ENCODE measurements at regions not wholly inside any gene's neighbourhood (a gene's known extent, or its start where the extent isn't known, plus 50 kb on each side); places are given as distances from the start of the nearest gene placed in this dataset. TPM values are rescaled to one million over a fixed set of nuclear protein-coding genes. Genes with fewer than 3 reads are reported as not detected.

DNA sequence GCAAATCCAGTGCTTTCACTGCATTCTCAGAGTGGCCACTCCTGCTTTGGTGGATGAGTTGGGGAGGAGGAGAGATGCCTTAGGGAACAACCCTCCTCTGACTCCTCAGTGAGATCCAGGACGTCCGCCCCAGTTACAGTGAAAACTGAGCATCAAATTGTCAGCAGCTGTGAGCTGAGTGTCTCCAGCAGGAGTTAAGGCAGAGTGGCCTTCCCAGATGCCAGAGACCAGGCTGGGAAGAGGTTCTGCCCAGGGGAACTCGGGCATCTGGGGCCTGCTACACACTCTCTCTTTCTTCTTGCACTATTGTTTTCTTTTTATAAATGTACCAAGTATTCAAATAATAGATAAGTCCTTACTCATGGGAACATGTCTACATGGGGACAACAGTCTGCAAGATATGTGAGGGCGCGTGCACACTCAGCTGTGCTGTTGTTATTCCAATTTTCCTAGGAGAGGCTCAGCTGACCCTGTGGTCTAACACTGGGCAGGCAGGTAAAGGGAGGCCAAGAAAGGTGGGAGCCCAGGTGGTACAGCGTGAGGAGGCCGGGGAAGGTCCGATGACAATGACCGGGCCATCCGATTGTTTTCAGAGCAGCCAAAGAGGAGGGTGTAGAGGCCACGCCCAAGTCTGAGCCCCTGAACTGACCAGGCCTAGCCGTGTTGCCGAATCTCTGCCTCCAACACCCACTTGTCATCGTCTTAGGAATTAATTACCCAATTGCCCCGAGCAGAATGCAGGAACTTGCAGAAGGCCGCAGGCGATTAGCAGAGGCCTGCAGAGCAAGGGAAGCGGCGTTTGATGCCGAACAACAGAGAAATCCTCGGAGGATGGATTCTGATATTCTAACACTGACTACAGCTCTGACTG lies 166.9 kb downstream of the ANAPC1 start:
- intact Hi-C loops (cut with micrococcal nuclease): no loop called here
- ChIA-PET CTCF (no interaction called here), POLR2A (no interaction called here)
- DNase-seq (no peak), ATAC-seq (ENCODE audit: low read depth) (no peak)
- no peak overlapping the region for H3K4me3 ChIP-seq (ENCODE audit: control extremely low read depth in 1 of 5, extremely low read depth in 1 of 5, insufficient read depth in 1 of 5, low read depth in 2 of 5, low read length in 4 of 5)
- WGBS (ENCODE audit: insufficient coverage): 95% methylated on average over 17 of the region's 21 CpGs
- Mint-ChIP-seq H3K27me3 (no peaks in the 10 kb centered on the region), H3K9me3 (ENCODE audit: insufficient read depth) (no peaks in the 10 kb centered on the region), H3K27ac (no peak overlapping the region), H3K4me1 (no peaks in the 10 kb centered on the region), H3K4me3 (no peak overlapping the region)
- H3K36me3 ChIP-seq (replicated peaks in 1 of 2; ENCODE audit: control extremely low read depth in 1 of 2, control insufficient read depth in 1 of 2, extremely low read depth in 1 of 2, insufficient read depth in 2 of 2, low read length in 1 of 2): no peaks in the 10 kb centered on the region
- H2AFZ ChIP-seq (ENCODE audit: insufficient read depth, low read depth, low read length, poor library complexity, severe bottlenecking): no peak overlapping the region
- no peak overlapping the region for H3K4me2 ChIP-seq (replicated peaks; ENCODE audit: low read depth, low read length, poor library complexity, severe bottlenecking)
- no peaks in the 10 kb centered on the region for H3K27me3 ChIP-seq (replicated peaks in 1 of 4; ENCODE audit: control extremely low read depth in 1 of 4, control insufficient read depth in 3 of 4, insufficient read depth in 4 of 4, low read length in 3 of 4)
- H3K9ac ChIP-seq (ENCODE audit: low read length): no peak overlapping the region
- H4K20me1 ChIP-seq (ENCODE audit: control insufficient read depth, insufficient read depth, low read length, poor library complexity, severe bottlenecking): no peaks in the 10 kb centered on the region
- no peaks in the 10 kb centered on the region for H3K4me1 ChIP-seq (ENCODE audit: control insufficient read depth in 2 of 2, insufficient read depth in 2 of 2, low read length in 2 of 2)
- TF ChIP-seq, protein P1, sequence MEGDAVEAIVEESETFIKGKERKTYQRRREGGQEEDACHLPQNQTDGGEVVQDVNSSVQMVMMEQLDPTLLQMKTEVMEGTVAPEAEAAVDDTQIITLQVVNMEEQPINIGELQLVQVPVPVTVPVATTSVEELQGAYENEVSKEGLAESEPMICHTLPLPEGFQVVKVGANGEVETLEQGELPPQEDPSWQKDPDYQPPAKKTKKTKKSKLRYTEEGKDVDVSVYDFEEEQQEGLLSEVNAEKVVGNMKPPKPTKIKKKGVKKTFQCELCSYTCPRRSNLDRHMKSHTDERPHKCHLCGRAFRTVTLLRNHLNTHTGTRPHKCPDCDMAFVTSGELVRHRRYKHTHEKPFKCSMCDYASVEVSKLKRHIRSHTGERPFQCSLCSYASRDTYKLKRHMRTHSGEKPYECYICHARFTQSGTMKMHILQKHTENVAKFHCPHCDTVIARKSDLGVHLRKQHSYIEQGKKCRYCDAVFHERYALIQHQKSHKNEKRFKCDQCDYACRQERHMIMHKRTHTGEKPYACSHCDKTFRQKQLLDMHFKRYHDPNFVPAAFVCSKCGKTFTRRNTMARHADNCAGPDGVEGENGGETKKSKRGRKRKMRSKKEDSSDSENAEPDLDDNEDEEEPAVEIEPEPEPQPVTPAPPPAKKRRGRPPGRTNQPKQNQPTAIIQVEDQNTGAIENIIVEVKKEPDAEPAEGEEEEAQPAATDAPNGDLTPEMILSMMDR (IDR thresholded peaks at IDR 0.05): no peak
- TF ChIP-seq EZH2 (IDR thresholded peaks at IDR 0.05; ENCODE audit: borderline replicate concordance, insufficient read depth, low read depth, low read length, poor library complexity, severe bottlenecking): no peak
- no peaks in the 10 kb centered on the region for H3K9me3 ChIP-seq (ENCODE audit: control extremely low read depth in 1 of 3, control insufficient read depth in 2 of 3, insufficient read depth in 1 of 3, low read length in 2 of 3)
- H3K79me2 ChIP-seq (ENCODE audit: control insufficient read depth, insufficient read depth, low read length): no peaks in the 10 kb centered on the region
- H3K27ac ChIP-seq (ENCODE audit: low read length in 2 of 2): no peak overlapping the region

Small RNAs in the stretch of these regions (small RNA-seq; reads per million reads assigned to genes)
- not detected for gene MIR4435-2 (ENCODE audit: insufficient read length, low read depth, low replicate concordance)
